GM10266 (cell line): ENCODE measurements at regions not wholly inside any gene's neighbourhood (a gene's known extent, or its start where the extent isn't known, plus 50 kb on each side); places are given as distances from the start of the nearest gene placed in this dataset.

Experiments
- DNase-seq: peaks from one replicate; pipeline ENCODE4 v3.0.0; 2012; ENCODE audit errors: extremely low spot score
- TF ChIP-seq, protein P1 (sequence below): IDR thresholded peaks from 2 replicates; pipeline ENCODE4 v1.5.1; 2012; ENCODE audit warnings: mild to moderate bottlenecking, low read depth; ENCODE audit not compliant: control insufficient read depth, insufficient read depth; ENCODE audit errors: missing control alignments

DNA sequence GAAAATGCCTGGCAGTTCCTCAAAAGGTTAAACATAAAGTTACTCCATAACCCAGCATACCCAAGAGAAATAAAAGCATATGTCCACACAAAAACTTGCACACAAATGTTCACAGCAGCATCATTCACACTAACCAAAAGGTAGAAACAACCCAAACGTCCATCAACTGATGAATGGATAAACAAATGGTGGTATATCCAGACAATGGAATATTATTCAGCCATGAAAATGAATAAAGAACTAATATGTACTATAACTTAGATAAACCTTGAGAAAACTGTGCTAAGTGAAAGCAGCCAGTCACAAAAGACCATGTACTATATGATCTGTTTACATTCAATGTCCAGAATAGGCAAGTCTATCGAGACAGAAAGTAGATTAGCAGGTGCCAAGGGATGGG is 60.4 kb downstream of the CAMK2N1 start:
- TF ChIP-seq, protein P1, sequence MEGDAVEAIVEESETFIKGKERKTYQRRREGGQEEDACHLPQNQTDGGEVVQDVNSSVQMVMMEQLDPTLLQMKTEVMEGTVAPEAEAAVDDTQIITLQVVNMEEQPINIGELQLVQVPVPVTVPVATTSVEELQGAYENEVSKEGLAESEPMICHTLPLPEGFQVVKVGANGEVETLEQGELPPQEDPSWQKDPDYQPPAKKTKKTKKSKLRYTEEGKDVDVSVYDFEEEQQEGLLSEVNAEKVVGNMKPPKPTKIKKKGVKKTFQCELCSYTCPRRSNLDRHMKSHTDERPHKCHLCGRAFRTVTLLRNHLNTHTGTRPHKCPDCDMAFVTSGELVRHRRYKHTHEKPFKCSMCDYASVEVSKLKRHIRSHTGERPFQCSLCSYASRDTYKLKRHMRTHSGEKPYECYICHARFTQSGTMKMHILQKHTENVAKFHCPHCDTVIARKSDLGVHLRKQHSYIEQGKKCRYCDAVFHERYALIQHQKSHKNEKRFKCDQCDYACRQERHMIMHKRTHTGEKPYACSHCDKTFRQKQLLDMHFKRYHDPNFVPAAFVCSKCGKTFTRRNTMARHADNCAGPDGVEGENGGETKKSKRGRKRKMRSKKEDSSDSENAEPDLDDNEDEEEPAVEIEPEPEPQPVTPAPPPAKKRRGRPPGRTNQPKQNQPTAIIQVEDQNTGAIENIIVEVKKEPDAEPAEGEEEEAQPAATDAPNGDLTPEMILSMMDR, result no peak
- DNase-seq, result no peak

DNA sequence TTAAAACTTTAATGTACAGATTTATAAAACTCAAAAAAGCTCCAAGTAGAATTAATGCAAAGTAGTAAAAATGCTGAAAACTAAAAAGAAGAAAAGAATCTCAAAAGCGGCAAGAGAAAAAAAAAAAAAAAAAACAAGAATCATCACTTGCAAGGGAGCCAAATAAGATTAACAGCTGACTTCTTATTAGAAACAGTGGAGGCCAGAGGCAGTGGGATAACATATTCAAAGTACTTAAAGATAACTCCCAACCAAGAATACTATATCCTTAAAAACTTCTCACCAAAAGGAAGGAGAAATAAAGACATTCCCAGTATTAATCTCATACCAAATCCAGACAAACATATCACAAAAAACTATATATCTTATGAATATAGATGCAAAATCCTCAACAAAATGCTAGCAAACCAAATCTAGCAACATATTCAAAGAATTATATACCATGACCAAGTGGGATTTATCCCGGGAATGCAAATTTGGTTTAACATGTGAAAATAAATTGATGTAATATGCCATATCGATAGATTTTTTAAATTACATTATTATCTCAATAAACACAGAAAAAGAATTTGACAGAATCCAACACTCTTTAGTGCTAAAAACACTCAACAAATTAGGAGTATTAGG is 62.7 kb downstream of the CAMK2N1 start:
- DNase-seq, result no peak
- TF ChIP-seq, protein P1, result no peak

DNA sequence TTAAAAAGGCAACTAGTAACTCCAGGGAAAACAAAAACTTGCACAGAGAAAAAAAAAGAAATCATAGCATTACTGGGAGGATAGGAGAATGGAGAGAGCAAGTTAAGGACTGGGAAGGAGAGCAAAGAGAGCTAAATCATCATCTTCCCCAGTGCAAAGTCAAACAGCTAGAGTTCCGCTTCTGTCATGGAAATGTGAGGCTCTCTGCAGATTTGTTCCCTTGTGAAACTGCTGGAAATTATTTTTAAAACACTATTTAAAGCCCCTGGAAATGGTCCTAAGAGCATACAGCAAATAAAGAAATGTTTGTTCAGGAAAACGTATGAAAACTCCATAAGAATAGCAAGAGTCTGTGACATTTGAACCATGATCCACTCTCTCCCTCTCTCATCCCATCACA is 64.6 kb downstream of the CAMK2N1 start:
- TF ChIP-seq, protein P1, result no peak
- DNase-seq, result no peak

DNA sequence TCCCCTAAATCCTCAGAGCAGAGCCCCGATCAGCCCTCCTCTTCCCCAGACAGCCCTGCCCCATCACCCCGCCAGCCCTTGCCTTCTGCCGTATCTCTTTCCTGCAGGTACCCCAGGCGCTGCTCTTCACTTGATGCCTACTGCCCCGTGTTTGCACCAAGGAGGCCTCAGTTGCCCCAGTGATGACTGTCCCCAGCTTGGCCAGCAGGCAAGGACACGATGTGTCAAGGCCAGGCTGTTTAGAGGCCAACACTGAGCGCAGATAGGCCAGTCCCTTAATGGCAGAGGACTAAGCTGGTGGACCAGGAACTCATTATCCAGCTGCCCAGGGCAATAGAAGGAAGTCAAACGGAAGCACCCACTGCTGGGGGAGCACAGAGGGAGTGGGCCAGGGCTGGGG is 68.4 kb downstream of the CAMK2N1 start:
- no peak for DNase-seq
- TF ChIP-seq, protein P1, result no peak

DNA sequence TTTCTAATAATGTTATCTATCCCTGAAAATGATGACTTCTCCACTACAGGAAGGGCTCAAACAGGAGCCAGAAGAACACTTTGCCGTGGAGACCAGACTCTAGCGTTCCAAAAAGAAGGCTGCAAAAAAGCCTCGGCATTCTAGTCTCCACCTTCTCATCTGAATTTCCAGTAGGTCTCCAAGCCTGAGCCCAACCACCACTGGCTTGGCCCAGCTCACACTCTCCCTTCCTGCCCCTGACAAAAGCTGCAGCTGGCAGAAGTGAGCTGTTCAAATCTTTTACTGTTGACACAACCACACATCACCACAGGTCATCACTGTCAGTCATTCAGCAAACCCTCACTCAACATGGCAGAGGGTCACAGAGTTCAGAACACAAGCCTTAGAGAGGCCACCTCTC is 69.3 kb downstream of the CAMK2N1 start:
- DNase-seq, result no peak
- TF ChIP-seq, protein P1, result no peak

DNA sequence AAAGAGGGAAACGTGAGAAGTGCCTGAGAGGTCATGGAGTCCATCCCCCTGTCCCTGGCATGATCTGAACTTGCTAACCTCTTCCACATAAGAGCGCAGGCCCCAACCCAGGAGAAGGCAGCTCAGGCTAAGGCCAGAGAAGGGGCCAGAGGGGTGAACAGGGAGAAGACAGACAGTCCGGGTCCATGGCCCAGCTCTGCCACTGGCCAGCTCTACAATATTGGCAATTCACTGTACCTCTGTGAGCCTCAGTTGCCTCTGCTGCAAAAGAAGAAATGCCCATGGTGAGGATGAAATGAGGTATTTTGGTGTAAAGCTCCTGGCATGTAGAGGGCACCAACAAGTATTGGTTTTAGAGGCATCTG is 72.3 kb downstream of the CAMK2N1 start:
- DNase-seq, result no peak
- TF ChIP-seq, protein P1, result no peak

DNA sequence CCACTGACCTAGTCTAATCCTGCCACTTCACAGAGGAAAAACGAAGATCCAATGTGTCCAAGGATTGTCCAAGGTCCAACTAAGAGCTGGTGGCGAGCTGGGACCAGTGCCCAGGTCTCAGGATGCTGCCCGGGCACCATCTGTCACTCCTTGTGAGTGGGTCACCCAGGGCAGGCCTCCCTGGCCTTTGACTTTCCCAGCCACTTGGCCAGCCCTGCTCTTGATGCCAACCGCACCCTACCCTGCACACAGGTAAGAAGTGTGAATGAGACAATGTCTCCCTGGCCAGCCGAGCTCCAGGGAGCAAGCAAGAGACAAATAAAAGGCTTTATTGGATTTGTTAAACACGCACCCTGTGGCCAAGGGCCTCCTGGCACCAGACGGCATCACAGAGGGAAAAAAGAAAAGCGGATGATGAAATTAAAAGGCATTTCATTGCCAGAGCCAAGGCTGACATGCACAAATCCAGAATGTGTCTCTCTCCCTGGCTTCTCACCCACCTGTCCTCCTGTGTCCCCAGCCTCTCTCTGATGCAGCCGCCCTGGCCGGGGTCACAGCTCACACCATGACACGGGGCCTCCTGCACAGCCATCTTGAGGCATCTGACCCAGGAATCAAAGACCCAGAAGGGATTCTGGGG is 72.8 kb downstream of the CAMK2N1 start:
- no peak for DNase-seq
- TF ChIP-seq, protein P1, result no peak
